Mesenchymal stem cell (in vitro differentiated cells and primary cell): ENCODE measurements at regions not wholly inside any gene's neighbourhood (a gene's known extent, or its start where the extent isn't known, plus 50 kb on each side); places are given as distances from the start of the nearest gene placed in this dataset.

Source experiments
- DNase-seq: peaks from one replicate; pipeline ENCODE4 v3.0.0-alpha.2; 2013
- H2AFZ ChIP-seq: one replicate; pipeline ENCODE4 v1.6.1; 2013; ENCODE audit warnings: low read depth, mild to moderate bottlenecking, control low read depth, inconsistent platforms, low read length, moderate library complexity
- H2AK5ac ChIP-seq: 2 replicates; pipeline ENCODE4 v1.6.1; 2013; ENCODE audit warnings: low read length, moderate library complexity, mild to moderate bottlenecking, inconsistent platforms; ENCODE audit not compliant: severe bottlenecking
- H2BK120ac ChIP-seq: one replicate; pipeline ENCODE4 v1.6.1; 2013; ENCODE audit warnings: low read depth, mild to moderate bottlenecking, inconsistent platforms, low read length, moderate library complexity
- H2BK12ac ChIP-seq, 2 experiments: one replicate each; pipeline ENCODE4 v1.6.1; 2013; ENCODE audit warnings: inconsistent platforms in 2 of 2, low read length in 2 of 2, mild to moderate bottlenecking in 2 of 2, moderate library complexity in 2 of 2, control low read depth in 1 of 2
- H2BK15ac ChIP-seq: one replicate; pipeline ENCODE4 v1.6.1; 2013; ENCODE audit warnings: mild to moderate bottlenecking, low read depth, inconsistent platforms; ENCODE audit not compliant: poor library complexity, severe bottlenecking
- H2BK5ac ChIP-seq: 2 replicates; pipeline ENCODE4 v1.6.1; 2013; ENCODE audit warnings: low read depth, mild to moderate bottlenecking, low read length, control low read depth, inconsistent platforms; ENCODE audit not compliant: poor library complexity, severe bottlenecking
- H3K14ac ChIP-seq, 2 experiments: one replicate each; pipeline ENCODE4 v1.6.1; 2013; ENCODE audit warnings: inconsistent platforms in 2 of 2, low read length in 2 of 2, control low read depth in 1 of 2, mild to moderate bottlenecking in 1 of 2, moderate library complexity in 1 of 2
- H3K18ac ChIP-seq, 2 experiments: one replicate each; pipeline ENCODE4 v1.6.1; 2013; ENCODE audit warnings: inconsistent platforms in 2 of 2, low read length in 2 of 2, control low read depth in 1 of 2, low read depth in 1 of 2, mild to moderate bottlenecking in 1 of 2
- H3K23ac ChIP-seq, 2 experiments: one replicate each; pipeline ENCODE4 v1.6.1; 2013; ENCODE audit warnings: inconsistent platforms in 2 of 2, low read length in 2 of 2, mild to moderate bottlenecking in 2 of 2, moderate library complexity in 2 of 2, control low read depth in 1 of 2
- H3K27ac ChIP-seq: 2 replicates; pipeline ENCODE4 v1.5.1; 2013; ENCODE audit warnings: mild to moderate bottlenecking, moderate library complexity, low read length, control low read depth, inconsistent platforms; ENCODE audit not compliant: poor library complexity, severe bottlenecking
- H3K27me3 ChIP-seq, 2 experiments: 2 replicates each; pipeline versions ENCODE4 v1.6.1 to v1.7.0; 2013; ENCODE audit warnings: low read length in 2 of 2, mild to moderate bottlenecking in 2 of 2, moderate library complexity in 2 of 2, control low read depth in 1 of 2, inconsistent platforms in 1 of 2; ENCODE audit not compliant: control insufficient read depth in 1 of 2, insufficient read depth in 1 of 2
- H3K36me3 ChIP-seq, 2 experiments: 2 replicates each; pipeline versions ENCODE4 v1.6.1 to v1.7.0; 2013; ENCODE audit warnings: low read length in 2 of 2, control low read depth in 1 of 2, inconsistent platforms in 1 of 2, low read depth in 1 of 2, mild to moderate bottlenecking in 1 of 2; ENCODE audit not compliant: insufficient read depth in 2 of 2, control insufficient read depth in 1 of 2
- H3K4ac ChIP-seq, 2 experiments: one replicate each; pipeline ENCODE4 v1.6.1; 2013; ENCODE audit warnings: inconsistent platforms in 2 of 2, low read length in 2 of 2, mild to moderate bottlenecking in 2 of 2, moderate library complexity in 2 of 2, control low read depth in 1 of 2, low read depth in 1 of 2
- H3K4me1 ChIP-seq: 2 replicates; pipeline ENCODE4 v1.6.1; 2013; ENCODE audit warnings: low read depth, low read length, control low read depth; ENCODE audit not compliant: control insufficient read depth, insufficient read depth
- H3K4me2 ChIP-seq: 2 replicates; pipeline ENCODE4 v1.6.1; 2013; ENCODE audit warnings: low read length, mild to moderate bottlenecking, inconsistent platforms; ENCODE audit not compliant: poor library complexity, severe bottlenecking
- H3K4me3 ChIP-seq, 2 experiments: 2 replicates each; pipeline versions ENCODE4 v1.5.1 to v1.7.0; 2013; ENCODE audit warnings: low read length in 2 of 2, mild to moderate bottlenecking in 2 of 2, control low read depth in 1 of 2, low read depth in 1 of 2; ENCODE audit not compliant: insufficient read depth in 1 of 2
- H3K79me1 ChIP-seq: replicated peaks from 2 replicates; pipeline ENCODE4 v1.6.1; 2013; ENCODE audit warnings: mild to moderate bottlenecking, control low read depth, low read length, inconsistent platforms; ENCODE audit not compliant: poor library complexity, severe bottlenecking
- H3K9ac ChIP-seq: 2 replicates; pipeline ENCODE4 v1.7.0; 2013; ENCODE audit warnings: mild to moderate bottlenecking, low read length, moderate library complexity
- H3K9me3 ChIP-seq: 2 replicates; pipeline ENCODE4 v1.7.0; 2013; ENCODE audit warnings: mild to moderate bottlenecking, low read length; ENCODE audit not compliant: control insufficient read depth
- H4K8ac ChIP-seq: one replicate; pipeline ENCODE4 v1.6.1; 2013; ENCODE audit warnings: inconsistent platforms, mild to moderate bottlenecking, low read length, moderate library complexity
- H4K91ac ChIP-seq: one replicate; pipeline ENCODE4 v1.6.1; 2013; ENCODE audit warnings: mild to moderate bottlenecking, low read length, inconsistent platforms
- WGBS: methylation state at CpG from one replicate; pipeline ENCODE4 v1.1.7; 2013; ENCODE audit warnings: mixed read lengths; 5-methylcytosine and 5-hydroxymethylcytosine counted together

- H3K4me3 ChIP-seq: no peak overlapping the region
- H4K8ac ChIP-seq: no peak overlapping the region
- no peak overlapping the region for H2BK120ac ChIP-seq
- H2BK12ac ChIP-seq: no peak overlapping the region
- H2BK15ac ChIP-seq: no peak overlapping the region
- no peak overlapping the region for H3K9ac ChIP-seq
- no peaks in the 10 kb centered on the region for H3K36me3 ChIP-seq
- WGBS: 78% methylated on average over 3 of the region's 5 CpGs
- no peaks in the 10 kb centered on the region for H3K9me3 ChIP-seq
- H3K4me2 ChIP-seq: no peak overlapping the region
- no peak overlapping the region for H3K18ac ChIP-seq
- H2AK5ac ChIP-seq: no peak overlapping the region
- no peak overlapping the region for H3K27ac ChIP-seq
- H3K27me3 ChIP-seq: no peaks in the 10 kb centered on the region
- no peaks in the 10 kb centered on the region for H3K4me1 ChIP-seq
- no peak overlapping the region for H2BK5ac ChIP-seq
- DNase-seq: no peak
- H3K79me1 ChIP-seq: no peaks in the 10 kb centered on the region
- H3K23ac ChIP-seq: no peak overlapping the region
- H3K14ac ChIP-seq: no peak overlapping the region
- H2AFZ ChIP-seq: no peak overlapping the region
- H4K91ac ChIP-seq: no peak overlapping the region
- no peak overlapping the region for H3K4ac ChIP-seq
Observed at GRCh38 chr12:93000026-93000425, 70.9 kb upstream of the EEA1 start.

- Histone ChIP-seq H3K4me3 (no peak overlapping the region), H2BK5ac (no peak overlapping the region), H3K4ac (no peak overlapping the region), H2AFZ (no peak overlapping the region), H3K9me3 (no peaks in the 10 kb centered on the region), H2BK120ac (no peak overlapping the region), H2BK12ac (no peak overlapping the region), H3K79me1 (no peaks in the 10 kb centered on the region), H3K27ac (no peak overlapping the region), H4K91ac (no peak overlapping the region), H3K36me3 (no peaks in the 10 kb centered on the region), H3K27me3 (no peaks in the 10 kb centered on the region), H3K18ac (no peak overlapping the region), H3K4me1 (no peaks in the 10 kb centered on the region), H3K14ac (no peak overlapping the region), H2AK5ac (no peak overlapping the region), H3K4me2 (no peak overlapping the region), H2BK15ac (no peak overlapping the region), H3K23ac (no peak overlapping the region), H3K9ac (no peak overlapping the region), H4K8ac (no peak overlapping the region)
- WGBS: 93% methylated on average over 3 of the region's 3 CpGs
- no peak for DNase-seq
Observed at GRCh38 chr12:93001407-93001806, 72.3 kb upstream of the EEA1 start.

- Histone ChIP-seq H3K18ac (no peak overlapping the region), H3K4me3 (peak overlapping the region in 1 of 2 experiments; percentile 1), H4K8ac (peak overlapping the region; percentile 22), H2BK5ac (no peak overlapping the region), H3K23ac (no peak overlapping the region), H2BK12ac (no peak overlapping the region), H3K4me2 (no peak overlapping the region), H2AFZ (no peak overlapping the region), H4K91ac (no peak overlapping the region), H3K14ac (no peak overlapping the region), H3K79me1 (no peaks in the 10 kb centered on the region), H2AK5ac (peak overlapping the region; percentile 55), H3K9ac (peak overlapping the region; percentile 76), H3K36me3 (no peaks in the 10 kb centered on the region), H3K4me1 (no peaks in the 10 kb centered on the region), H3K9me3 (no peaks in the 10 kb centered on the region), H2BK120ac (no peak overlapping the region), H2BK15ac (no peak overlapping the region), H3K27ac (no peak overlapping the region), H3K27me3 (no peaks in the 10 kb centered on the region), H3K4ac (no peak overlapping the region)
- DNase-seq: peak; percentile 90
- 51% methylated on average over 5 of the region's 7 CpGs for WGBS
Observed at GRCh38 chr12:93002293-93003054, 73.4 kb upstream of the EEA1 start.

- no peaks in the 10 kb centered on the region for H3K4me1 ChIP-seq
- H2AFZ ChIP-seq: no peak overlapping the region
- H3K4me2 ChIP-seq: no peak overlapping the region
- H3K36me3 ChIP-seq: no peaks in the 10 kb centered on the region
- no peak overlapping the region for H3K27ac ChIP-seq
- H3K9ac ChIP-seq: no peak overlapping the region
- no peak overlapping the region for H2BK12ac ChIP-seq
- no peak overlapping the region for H4K8ac ChIP-seq
- no peaks in the 10 kb centered on the region for H3K27me3 ChIP-seq
- no peaks in the 10 kb centered on the region for H3K9me3 ChIP-seq
- no peak overlapping the region for H3K4ac ChIP-seq
- no peak overlapping the region for H3K4me3 ChIP-seq
- no peak overlapping the region for H2BK5ac ChIP-seq
- no peak overlapping the region for H2AK5ac ChIP-seq
- DNase-seq: peak; percentile 35
- H4K91ac ChIP-seq: no peak overlapping the region
- no peak overlapping the region for H3K14ac ChIP-seq
- H3K79me1 ChIP-seq: no peaks in the 10 kb centered on the region
- no peak overlapping the region for H2BK120ac ChIP-seq
- WGBS: 89% methylated on average over 6 of the region's 9 CpGs
- H3K23ac ChIP-seq: no peak overlapping the region
- peak overlapping the region in 1 of 2 experiments; percentile 23 for H3K18ac ChIP-seq
- no peak overlapping the region for H2BK15ac ChIP-seq
Observed at GRCh38 chr12:93003531-93004239, 74.6 kb upstream of the EEA1 start.
